OCI-LY1 (cell line): ENCODE measurements at regions not wholly inside any gene's neighbourhood (a gene's known extent, or its start where the extent isn't known, plus 50 kb on each side); places are given as distances from the start of the nearest gene placed in this dataset.

ENCODE experiments used
- EZH2 ChIP-seq: fragments of 200-600 bp; sonication (generic), shearing (Covaris generic); IDR thresholded peaks from 2 replicates; pipeline ENCODE4 v1.8.0; 2017; ENCODE audit warnings: borderline replicate concordance, mixed run types, mild to moderate bottlenecking, antibody characterized with exemption, low read length, moderate library complexity, mixed read lengths
- TF ChIP-seq, protein P1 (sequence below): fragments of 200-600 bp; sonication (generic), shearing (Covaris generic); IDR thresholded peaks from 2 replicates; pipeline ENCODE4 v1.5.1; 2017; ENCODE audit warnings: mild to moderate bottlenecking, antibody characterized with exemption, low read length, moderate library complexity, mixed read lengths

DNA sequence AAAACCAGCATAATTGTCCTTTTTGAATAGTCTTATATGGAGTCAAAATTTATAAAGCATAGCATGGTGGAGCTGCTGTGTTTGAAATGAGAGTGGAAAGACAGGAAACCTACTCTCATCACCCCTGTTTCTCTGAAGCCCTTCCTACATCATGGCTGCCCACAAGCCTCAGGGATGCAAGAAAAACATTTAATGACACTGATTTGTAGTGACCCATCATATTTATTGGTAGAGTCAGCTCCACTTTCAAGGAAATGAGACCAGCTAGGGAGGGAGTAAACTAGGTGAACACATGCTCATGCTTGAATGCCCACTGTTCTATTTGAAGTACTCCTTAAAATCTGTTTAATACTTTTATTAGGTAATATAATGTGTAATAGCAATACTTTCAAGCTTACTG lies 494.3 kb upstream of the KCNMB2 start:
- TF ChIP-seq, protein P1, sequence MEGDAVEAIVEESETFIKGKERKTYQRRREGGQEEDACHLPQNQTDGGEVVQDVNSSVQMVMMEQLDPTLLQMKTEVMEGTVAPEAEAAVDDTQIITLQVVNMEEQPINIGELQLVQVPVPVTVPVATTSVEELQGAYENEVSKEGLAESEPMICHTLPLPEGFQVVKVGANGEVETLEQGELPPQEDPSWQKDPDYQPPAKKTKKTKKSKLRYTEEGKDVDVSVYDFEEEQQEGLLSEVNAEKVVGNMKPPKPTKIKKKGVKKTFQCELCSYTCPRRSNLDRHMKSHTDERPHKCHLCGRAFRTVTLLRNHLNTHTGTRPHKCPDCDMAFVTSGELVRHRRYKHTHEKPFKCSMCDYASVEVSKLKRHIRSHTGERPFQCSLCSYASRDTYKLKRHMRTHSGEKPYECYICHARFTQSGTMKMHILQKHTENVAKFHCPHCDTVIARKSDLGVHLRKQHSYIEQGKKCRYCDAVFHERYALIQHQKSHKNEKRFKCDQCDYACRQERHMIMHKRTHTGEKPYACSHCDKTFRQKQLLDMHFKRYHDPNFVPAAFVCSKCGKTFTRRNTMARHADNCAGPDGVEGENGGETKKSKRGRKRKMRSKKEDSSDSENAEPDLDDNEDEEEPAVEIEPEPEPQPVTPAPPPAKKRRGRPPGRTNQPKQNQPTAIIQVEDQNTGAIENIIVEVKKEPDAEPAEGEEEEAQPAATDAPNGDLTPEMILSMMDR: no peak
- TF ChIP-seq EZH2: no peak
